HG03571 (cell line): ENCODE measurements at regions not wholly inside any gene's neighbourhood (a gene's known extent, or its start where the extent isn't known, plus 50 kb on each side); places are given as distances from the start of the nearest gene placed in this dataset.

Source experiments
- ATAC-seq: cut with Tn5 transposase; IDR thresholded peaks from one replicate; pipeline ENCODE4 v1.9.1; 2021; ENCODE audit not compliant: unreplicated experiment

DNA sequence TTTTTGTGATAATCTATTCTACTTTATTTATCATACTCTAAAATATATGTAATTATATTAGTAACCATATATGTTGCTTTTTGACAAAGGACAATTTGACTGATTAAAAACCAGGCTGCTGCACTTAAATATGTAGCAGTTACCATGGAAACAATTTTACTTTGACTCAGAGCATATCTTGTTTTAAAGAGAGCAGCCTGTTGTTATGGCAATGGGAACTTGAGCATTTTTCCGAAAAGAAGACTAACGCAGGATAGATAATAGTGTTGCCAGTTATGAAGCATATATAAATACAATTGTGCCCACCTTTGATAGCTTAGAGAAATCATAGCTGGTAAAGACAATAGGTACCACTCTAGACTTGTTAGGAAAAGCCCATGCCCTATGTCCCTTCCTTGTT, 283.0 kb downstream of the GASK1B start:
- ATAC-seq, result no peak

- no peak for ATAC-seq
These were observed 284.5 kb downstream of the GASK1B start for GRCh38 chr4:157888281-157888680.

DNA sequence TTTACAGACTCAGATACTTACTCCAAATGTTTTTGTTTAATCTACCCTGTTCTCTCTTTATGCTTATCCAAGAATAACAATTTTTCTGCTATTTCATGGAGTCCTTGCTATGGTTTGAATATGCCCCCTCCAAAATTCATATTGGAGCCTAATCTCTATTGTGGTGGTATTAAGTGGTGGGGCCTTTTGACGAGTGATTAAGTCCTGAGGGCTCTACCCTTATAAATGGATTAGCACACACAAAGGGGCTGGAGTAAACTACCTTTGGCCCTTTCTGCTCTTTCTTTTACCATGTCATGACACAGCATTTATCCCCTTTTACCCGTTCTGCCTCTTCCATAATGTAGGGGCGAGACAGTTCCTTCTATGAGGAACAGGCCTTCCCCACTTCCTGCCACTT, 285.5 kb downstream of the GASK1B start:
- ATAC-seq, result no peak

DNA sequence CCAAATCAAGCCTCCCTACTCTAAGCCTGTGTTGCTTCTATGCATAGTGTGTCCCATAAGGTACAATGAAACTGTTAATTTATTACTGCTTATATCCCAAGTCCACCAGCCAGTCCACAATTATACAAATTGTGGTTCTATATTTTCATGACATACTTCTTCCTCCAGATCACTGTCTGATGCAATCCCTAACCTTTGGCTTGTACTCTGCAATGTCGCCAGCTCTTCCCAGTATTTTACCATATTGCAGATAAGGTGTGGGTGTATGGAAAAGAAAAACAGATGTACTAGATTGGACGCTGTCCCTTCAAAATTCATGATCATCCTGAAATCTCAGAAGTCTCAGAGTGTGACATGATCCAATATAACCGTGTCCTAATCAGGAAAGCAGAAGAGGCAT, 286.2 kb downstream of the GASK1B start:
- ATAC-seq, result no peak

DNA sequence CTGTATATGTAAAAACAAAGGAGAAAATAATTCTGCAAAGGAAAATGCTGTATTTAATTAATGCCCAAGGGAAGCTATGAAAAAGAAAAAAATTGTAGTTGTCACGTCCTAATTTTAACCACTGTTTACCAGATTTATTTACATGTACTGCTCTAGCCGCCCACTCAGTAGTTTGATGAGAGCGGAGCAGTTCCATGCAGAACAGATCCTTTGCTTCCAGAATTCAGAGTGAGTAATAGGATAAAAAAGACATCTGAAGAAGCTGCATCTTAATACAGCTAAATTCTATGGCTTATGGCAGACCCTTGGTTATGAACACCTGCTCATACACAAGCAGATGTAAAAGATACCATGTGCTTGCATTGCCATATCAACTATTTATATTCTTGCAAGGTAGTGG, 287.0 kb downstream of the GASK1B start:
- ATAC-seq, result no peak

GRCh38 chr4:157882901-157883300, 289.9 kb downstream of the GASK1B start:
- ATAC-seq, result no peak

- ATAC-seq, result no peak
These were observed 292.1 kb downstream of the GASK1B start for GRCh38 chr4:157880761-157881160.

- no peak for ATAC-seq
These were observed 318.0 kb downstream of the GASK1B start for GRCh38 chr4:157854819-157855218.

GRCh38 chr4:157840648-157841047, 332.2 kb downstream of the GASK1B start:
- no peak for ATAC-seq

GRCh38 chr4:157840034-157840433, 332.8 kb downstream of the GASK1B start:
- no peak for ATAC-seq

DNA sequence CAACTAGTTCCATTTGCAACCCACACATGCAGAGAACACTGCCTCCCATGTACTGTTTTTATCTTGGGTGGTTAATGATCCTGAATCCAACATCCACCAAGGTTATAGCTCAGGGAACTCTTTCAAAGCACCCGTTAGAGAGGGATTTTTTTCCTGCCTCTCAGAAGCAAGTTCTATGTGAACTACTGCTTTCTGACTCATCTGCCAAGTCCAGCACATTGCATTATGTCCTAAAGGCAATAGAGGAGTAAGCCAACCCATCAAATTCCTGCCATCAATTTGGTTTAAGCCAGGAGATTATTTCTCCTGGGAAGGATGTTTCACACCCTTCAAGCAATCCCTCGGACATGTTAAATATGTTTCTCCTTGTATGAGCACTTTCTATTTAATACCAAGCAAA, 334.5 kb downstream of the GASK1B start:
- ATAC-seq, result no peak

DNA sequence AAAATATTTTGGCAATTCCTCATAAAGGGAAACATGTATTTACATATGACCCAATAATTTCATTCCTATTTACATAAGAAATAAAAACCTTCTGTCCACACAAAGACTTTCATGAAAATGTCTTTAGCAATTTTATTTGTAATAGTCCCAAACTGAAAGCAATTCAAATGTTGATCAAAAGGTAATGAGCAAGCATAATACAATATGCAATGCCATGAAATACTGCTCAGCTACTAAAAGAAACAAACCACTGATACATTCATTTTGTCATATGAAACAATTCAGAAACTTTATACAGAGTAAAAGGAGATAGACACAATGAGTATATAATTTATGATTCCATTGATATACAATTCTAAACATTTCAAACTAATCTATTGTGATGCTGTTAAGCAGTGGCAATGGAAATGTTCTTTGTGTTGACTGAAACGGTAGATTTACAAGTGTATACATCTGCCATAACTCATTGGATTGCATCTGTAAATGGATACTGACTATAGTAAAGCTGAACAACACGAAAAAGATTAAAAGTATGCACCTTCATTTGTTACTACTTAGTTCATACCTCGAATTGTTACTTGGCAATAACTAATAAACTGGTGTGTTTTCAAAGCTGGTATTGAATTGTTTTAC, 335.6 kb downstream of the GASK1B start:
- no peak for ATAC-seq

DNA sequence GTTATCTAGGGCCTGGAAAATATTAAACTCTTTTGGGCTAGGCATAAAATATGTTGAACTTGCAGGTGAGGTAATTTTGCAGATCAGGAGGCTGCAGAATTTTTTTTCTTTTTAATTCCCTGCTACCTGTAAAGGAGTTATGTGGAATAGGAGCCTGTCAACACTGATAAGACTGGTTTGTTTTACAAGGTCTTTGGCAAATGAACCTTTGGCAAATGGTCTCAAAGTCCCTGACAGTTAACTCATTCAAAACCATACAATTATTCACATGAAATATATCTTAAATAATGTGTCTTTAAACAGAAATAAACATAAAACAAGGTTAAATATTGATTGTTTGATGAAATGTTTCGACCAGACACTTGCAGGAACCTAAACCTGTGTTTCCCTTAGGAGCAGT, 340.2 kb downstream of the GASK1B start:
- no peak for ATAC-seq

DNA sequence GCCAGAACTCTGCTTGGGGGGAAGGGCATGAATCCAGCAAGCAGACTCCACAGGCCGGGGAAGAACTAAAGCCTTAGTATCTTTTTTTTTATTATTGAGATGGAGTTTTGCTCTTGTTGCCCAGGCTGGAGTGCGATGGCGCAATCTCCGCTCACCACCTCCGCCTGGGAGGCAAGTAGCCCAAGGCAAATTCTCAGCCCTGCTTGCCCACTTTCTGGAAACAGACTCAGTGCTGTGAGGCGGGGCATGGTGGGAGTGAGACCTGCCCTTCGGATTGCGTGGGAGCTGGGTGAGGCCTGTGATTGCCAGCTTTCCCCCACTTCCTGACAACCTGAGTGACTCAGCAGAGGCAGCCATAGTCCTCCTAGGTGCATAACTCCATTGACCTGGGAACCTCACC, 348.8 kb downstream of the GASK1B start:
- ATAC-seq, result no peak

GRCh38 chr4:157821814-157822213, 351.0 kb downstream of the GASK1B start:
- no peak for ATAC-seq

DNA sequence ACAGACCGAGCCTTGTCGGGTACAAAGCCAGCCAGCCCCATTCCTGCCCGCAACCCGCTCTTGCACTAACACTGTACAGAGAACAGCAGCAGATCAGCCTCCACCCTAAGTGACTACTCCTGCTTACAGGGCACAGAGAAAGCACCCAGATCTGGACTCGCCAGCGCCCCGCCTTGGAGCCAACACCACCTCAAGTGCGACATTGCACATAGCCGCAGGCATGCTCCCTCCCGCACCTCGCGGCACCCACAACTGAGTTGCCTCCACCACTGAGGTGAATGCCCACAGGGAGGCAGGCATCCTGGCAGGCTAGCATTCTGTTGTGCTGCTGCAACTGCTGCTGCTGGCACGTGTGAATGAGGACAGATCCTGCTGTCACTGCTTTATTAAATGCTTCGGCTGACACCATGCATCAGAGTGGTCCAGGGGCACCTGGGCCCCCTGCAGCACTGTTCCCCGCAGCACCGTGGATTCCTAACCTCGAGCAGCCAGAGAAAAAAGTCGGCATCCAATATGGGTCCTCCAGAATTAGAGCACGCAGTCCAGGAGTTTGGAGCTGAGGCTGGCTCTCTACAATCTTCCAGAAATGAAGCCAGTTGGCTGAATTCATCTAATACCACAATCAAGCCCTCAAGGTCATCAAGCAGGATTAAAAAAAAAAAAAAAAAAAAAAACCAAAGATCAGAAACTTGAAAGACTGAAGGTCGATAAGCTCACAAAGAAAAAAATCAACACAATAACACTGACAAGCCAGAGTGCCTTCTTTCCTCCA, 352.9 kb downstream of the GASK1B start:
- no peak for ATAC-seq

DNA sequence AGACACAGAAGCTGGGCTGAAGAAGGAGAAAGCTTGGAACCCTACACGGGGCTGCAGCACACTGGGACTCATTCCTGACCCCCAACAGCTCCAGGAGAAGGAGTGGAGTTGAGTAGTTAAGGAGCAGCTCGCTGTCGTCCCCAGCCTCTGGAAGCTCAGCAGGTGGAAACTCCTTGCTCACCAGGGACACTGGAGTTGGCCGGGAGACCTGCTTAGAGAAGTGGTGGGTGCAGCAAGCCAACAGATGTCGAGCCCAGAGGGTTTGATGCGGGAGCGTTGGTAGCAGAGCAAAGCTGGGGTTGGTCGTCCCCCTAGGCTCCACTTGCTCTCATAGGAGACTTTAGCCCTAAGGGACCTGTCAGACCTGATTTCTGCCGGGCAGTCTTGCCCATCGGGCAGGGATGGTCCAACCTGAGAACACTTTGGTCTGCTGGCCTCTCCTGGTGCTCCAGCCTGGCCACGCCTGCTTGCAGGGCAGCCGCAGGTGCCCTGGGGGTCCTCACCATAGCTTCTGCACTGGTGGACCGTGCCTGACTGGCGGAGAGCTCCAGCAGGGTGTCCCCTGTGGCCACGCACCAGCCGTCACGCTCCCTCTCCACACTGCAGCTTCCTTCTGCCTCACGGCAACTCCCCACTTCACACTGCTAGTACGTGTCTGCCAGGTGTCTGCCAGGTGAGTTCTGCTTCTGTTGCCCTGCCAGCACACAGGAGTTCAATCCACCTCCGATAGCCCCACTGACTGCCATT, 353.7 kb downstream of the GASK1B start:
- ATAC-seq, result no peak

GRCh38 chr4:157810137-157810774, 362.6 kb downstream of the GASK1B start:
- no peak for ATAC-seq

DNA sequence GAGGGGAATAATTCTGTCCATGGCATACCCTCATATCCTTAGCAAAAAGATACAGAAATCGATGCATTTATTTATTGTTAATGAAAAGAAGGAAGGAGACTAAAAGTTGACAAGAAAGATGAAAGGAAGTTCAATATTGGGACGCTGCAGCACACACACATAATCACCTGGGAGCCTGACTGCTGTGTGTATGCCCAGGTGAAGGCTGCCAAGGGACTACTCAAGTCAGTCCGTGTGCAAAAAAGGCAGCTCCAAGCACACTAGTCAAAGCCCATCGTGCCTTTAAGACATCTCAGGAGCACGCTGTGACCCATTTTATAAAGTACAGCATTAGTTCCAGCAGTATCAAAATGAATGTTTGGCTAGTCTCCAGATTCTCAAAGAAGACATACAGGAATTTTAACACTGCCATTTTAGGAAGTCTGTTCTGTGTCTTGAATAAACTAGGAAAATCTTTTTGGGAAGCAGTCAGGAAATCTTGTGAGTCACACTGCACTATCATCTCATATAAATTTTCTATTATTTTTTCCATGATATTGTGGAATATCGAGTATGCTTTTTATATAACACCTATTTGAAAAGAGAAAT, 363.9 kb downstream of the GASK1B start:
- ATAC-seq, result no peak

DNA sequence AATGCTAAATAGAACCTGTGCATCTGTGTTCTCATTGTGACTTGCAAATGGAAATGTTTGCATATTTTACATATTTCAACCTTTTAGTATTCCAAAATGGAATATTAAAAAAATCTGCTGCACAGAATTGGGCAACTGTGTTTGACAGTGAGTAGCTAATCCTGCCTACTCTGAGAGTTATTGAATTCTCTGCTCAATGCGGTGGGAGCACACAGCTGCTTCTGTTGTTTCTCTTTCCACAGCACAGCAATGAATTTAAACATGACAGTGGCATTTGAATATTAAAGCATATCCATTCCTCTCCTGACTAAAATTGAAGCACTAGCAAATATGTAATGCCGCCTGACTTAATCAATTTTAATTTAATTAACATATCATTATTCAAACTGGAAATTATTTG, 366.6 kb downstream of the GASK1B start:
- no peak for ATAC-seq

- ATAC-seq, result no peak
These were observed 367.8 kb downstream of the GASK1B start for GRCh38 chr4:157804986-157805385.
